Stimulated activated CD4-positive, alpha-beta T cell treated with anti-CD3 and anti-CD28 coated beads, Interleukin-2, amount 100 ng/mL, for 4 hours (primary cell): ENCODE measurements at regions not wholly inside any gene's neighbourhood (a gene's known extent, or its start where the extent isn't known, plus 50 kb on each side); places are given as distances from the start of the nearest gene placed in this dataset.
"Not testable (repeated sequence)": the region's sequence is repeated elsewhere in the genome, so short reads cannot be mapped to it uniquely, and the experiment has no call there.

Source experiments
- DNase-seq: peaks from one replicate; pipeline ENCODE4 v3.0.0-alpha.2; 2020; ENCODE audit warnings: low read depth

GRCh38 chr12:38016602-38017001, 300.0 kb upstream of the ALG10B start:
- DNase-seq: no peak

- DNase-seq: no peak
Observed at GRCh38 chr12:38025916-38026315, 290.7 kb upstream of the ALG10B start.

GRCh38 chr12:38053113-38053512, 263.5 kb upstream of the ALG10B start:
- no peak for DNase-seq

- DNase-seq: no peak
Observed at GRCh38 chr12:38053655-38054464, 262.7 kb upstream of the ALG10B start.

- no peak for DNase-seq
Observed at GRCh38 chr12:38056701-38057689, 259.6 kb upstream of the ALG10B start.

GRCh38 chr12:38099686-38100085, 216.9 kb upstream of the ALG10B start:
- no peak for DNase-seq

- DNase-seq: no peak
Observed at GRCh38 chr12:38101753-38102152, 214.8 kb upstream of the ALG10B start.

GRCh38 chr12:38102197-38102596, 214.4 kb upstream of the ALG10B start:
- DNase-seq: no peak

- no peak for DNase-seq
Observed at GRCh38 chr12:38110026-38110699, 206.4 kb upstream of the ALG10B start.

- no peak for DNase-seq
Observed at GRCh38 chr12:38113991-38114390, 202.6 kb upstream of the ALG10B start.

- no peak for DNase-seq
Observed at GRCh38 chr12:38116968-38117367, 199.6 kb upstream of the ALG10B start.

GRCh38 chr12:38118632-38119031, 197.9 kb upstream of the ALG10B start:
- no peak for DNase-seq

- no peak for DNase-seq
Observed at GRCh38 chr12:38120438-38120837, 196.1 kb upstream of the ALG10B start.

GRCh38 chr12:38123028-38123427, 193.5 kb upstream of the ALG10B start:
- DNase-seq: not testable (repeated sequence)

- DNase-seq: no peak
Observed at GRCh38 chr12:38123566-38124246, 192.9 kb upstream of the ALG10B start.

- no peak for DNase-seq
Observed at GRCh38 chr12:38124247-38125012, 192.1 kb upstream of the ALG10B start.

GRCh38 chr12:38132139-38132538, 184.4 kb upstream of the ALG10B start:
- DNase-seq: no peak

- DNase-seq: no peak
Observed at GRCh38 chr12:38137287-38137686, 179.3 kb upstream of the ALG10B start.

GRCh38 chr12:38137716-38138115, 178.9 kb upstream of the ALG10B start:
- no peak for DNase-seq

GRCh38 chr12:38138225-38139221, 178.1 kb upstream of the ALG10B start:
- DNase-seq: peak; percentile 41
